Ectodermal cell (in vitro differentiated cells): ENCODE measurements at regions not wholly inside any gene's neighbourhood (a gene's known extent, or its start where the extent isn't known, plus 50 kb on each side); places are given as distances from the start of the nearest gene placed in this dataset.

Experiments used
- H3K27ac ChIP-seq: 2 replicates; pipeline ENCODE4 v1.7.0; 2013; ENCODE audit warnings: mild to moderate bottlenecking, low read depth, low read length; ENCODE audit not compliant: insufficient read depth, poor library complexity, severe bottlenecking
- H3K27me3 ChIP-seq: 2 replicates; pipeline ENCODE4 v1.7.0; 2013; ENCODE audit warnings: mild to moderate bottlenecking, low read length; ENCODE audit not compliant: insufficient read depth, control insufficient read depth, poor library complexity, severe bottlenecking
- H3K36me3 ChIP-seq: one replicate; pipeline ENCODE4 v1.7.0; 2013; ENCODE audit warnings: low read length; ENCODE audit not compliant: control insufficient read depth, insufficient read depth
- H3K4me1 ChIP-seq: one replicate; pipeline ENCODE4 v1.7.0; 2013; ENCODE audit warnings: low read length; ENCODE audit not compliant: control insufficient read depth, insufficient read depth
- H3K4me3 ChIP-seq: 2 replicates; pipeline ENCODE4 v1.7.0; 2013; ENCODE audit warnings: low read depth, low read length, control low read depth; ENCODE audit not compliant: insufficient read depth
- H3K9me3 ChIP-seq: 2 replicates; pipeline ENCODE4 v1.7.0; 2013; ENCODE audit warnings: mild to moderate bottlenecking, low read length, moderate library complexity; ENCODE audit not compliant: control insufficient read depth
- WGBS, 2 experiments: methylation state at CpG; one replicate each; pipeline ENCODE4 v1.1.7; 2013; ENCODE audit warnings: missing lambda C conversion rate in 2 of 2; 5-methylcytosine and 5-hydroxymethylcytosine counted together

DNA sequence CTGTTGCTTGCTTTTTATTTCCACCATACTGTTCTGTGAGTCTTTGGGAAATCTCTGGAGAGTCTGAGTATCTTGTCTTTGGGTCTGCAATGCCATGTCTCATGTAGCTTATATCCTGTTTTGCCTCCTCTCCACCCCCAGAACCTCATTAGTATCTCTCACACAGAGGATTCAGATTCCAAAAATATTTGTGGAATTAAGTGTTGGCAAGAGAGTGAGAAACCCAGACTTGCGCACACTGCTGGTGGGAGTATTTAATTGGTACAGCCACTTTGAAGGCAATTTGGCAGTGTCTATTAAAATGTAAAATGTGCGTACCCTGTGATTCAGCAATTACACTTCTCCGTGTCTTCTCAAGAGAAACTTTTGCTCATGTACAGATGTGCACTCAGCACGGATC is 68.6 kb downstream of the ZNF621 start:
- Histone ChIP-seq H3K4me1 (no peaks in the 10 kb centered on the region), H3K36me3 (no peaks in the 10 kb centered on the region), H3K27me3 (no peaks in the 10 kb centered on the region), H3K4me3 (no peak overlapping the region), H3K27ac (no peak overlapping the region), H3K9me3 (no peaks in the 10 kb centered on the region)
- WGBS, 2 experiments = 96 to 100% methylated on average over 4 of the region's 4 CpGs

DNA sequence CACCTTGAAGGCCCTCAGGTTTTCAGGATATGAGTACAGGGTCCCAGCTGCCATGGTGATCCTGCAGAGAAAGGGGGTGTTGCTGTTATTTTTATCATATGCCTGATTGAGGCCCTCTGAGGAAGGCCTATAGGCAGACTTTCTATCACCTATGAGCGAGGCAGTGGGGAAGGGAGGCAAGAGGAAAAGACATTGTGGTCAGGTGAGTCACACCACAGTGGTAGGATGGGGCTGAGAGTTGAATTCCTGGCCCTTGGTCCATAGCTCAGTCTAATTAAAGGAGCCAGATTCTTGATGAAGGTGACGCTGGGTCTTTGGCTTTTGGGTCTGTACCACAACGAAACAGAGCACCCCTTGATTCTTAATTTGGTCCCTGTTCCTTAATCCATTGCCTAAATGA is 72.7 kb downstream of the ZNF621 start:
- 91 to 92% methylated on average over 3 of the region's 3 CpGs for WGBS, 2 experiments
- H3K4me1 ChIP-seq = no peaks in the 10 kb centered on the region
- H3K4me3 ChIP-seq = no peak overlapping the region
- no peaks in the 10 kb centered on the region for H3K9me3 ChIP-seq
- no peaks in the 10 kb centered on the region for H3K27me3 ChIP-seq
- no peak overlapping the region for H3K27ac ChIP-seq
- H3K36me3 ChIP-seq = no peaks in the 10 kb centered on the region

GRCh38 chr3:40598338-40598737 is 73.6 kb downstream of the ZNF621 start:
- no peak overlapping the region for H3K27ac ChIP-seq
- H3K4me3 ChIP-seq = no peak overlapping the region
- no peaks in the 10 kb centered on the region for H3K36me3 ChIP-seq
- H3K27me3 ChIP-seq = no peaks in the 10 kb centered on the region
- H3K9me3 ChIP-seq = no peaks in the 10 kb centered on the region
- H3K4me1 ChIP-seq = no peaks in the 10 kb centered on the region

- Histone ChIP-seq H3K4me1 (no peaks in the 10 kb centered on the region), H3K36me3 (no peaks in the 10 kb centered on the region), H3K4me3 (no peak overlapping the region), H3K9me3 (no peaks in the 10 kb centered on the region), H3K27ac (no peak overlapping the region), H3K27me3 (no peaks in the 10 kb centered on the region)
- WGBS, 2 experiments = 95 to 100% methylated on average over 3 of the region's 3 CpGs
Measured at GRCh38 chr3:40598962-40599361, 74.2 kb downstream of the ZNF621 start.

DNA sequence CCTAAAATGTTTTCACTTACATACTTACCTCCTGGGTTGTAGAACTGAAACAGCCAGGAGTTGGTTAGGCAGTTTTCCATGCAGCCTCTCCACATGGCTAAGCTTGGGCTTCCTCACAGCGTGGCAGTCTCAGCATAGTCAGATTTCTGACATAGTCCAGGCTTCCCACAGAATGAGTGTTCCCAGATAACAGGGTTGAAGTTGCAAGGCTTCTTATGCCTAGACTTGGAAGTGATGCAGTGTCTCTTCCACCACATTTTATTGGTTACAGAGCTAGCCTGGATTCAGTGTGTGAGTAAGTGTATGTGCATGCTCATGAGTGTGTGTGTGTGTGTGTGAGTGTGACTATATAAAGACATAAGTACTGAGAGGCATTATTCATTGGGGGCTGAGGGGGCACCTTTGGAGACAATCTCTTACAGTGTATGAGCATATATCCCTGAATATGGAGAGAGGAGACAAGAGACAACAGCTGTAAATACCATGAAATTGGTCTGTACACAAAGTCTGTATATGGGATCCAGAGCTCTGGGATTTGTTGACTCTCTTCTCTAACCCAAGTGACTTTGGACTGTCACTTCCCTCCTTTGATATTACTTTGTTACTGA is 78.1 kb downstream of the ZNF621 start:
- no peaks in the 10 kb centered on the region for H3K36me3 ChIP-seq
- H3K9me3 ChIP-seq = no peaks in the 10 kb centered on the region
- H3K4me3 ChIP-seq = no peak overlapping the region
- no peaks in the 10 kb centered on the region for H3K4me1 ChIP-seq
- no peaks in the 10 kb centered on the region for H3K27me3 ChIP-seq
- 93 to 97% methylated on average over 1 of the region's 1 CpG for WGBS, 2 experiments
- no peak overlapping the region for H3K27ac ChIP-seq

GRCh38 chr3:40605960-40606359 is 81.2 kb downstream of the ZNF621 start:
- WGBS, 2 experiments = 83 to 100% methylated on average over 1 of the region's 1 CpG
- H3K27me3 ChIP-seq = no peaks in the 10 kb centered on the region
- H3K27ac ChIP-seq = no peak overlapping the region
- H3K9me3 ChIP-seq = no peaks in the 10 kb centered on the region
- H3K36me3 ChIP-seq = no peaks in the 10 kb centered on the region
- no peak overlapping the region for H3K4me3 ChIP-seq
- H3K4me1 ChIP-seq = no peaks in the 10 kb centered on the region

- Histone ChIP-seq H3K9me3 (no peaks in the 10 kb centered on the region), H3K27ac (no peak overlapping the region)
- 94% methylated on average over 2 of the region's 2 CpGs for WGBS, 2 experiments
Measured at GRCh38 chr3:40608091-40608490, 83.3 kb downstream of the ZNF621 start.

GRCh38 chr3:40613306-40613705 is 88.5 kb downstream of the ZNF621 start:
- H3K36me3 ChIP-seq = no peaks in the 10 kb centered on the region
- no peak overlapping the region for H3K4me3 ChIP-seq
- no peak overlapping the region for H3K27ac ChIP-seq
- WGBS, 2 experiments = 91 to 100% methylated on average over 4 to 5 of the region's 5 CpGs
- H3K27me3 ChIP-seq = no peaks in the 10 kb centered on the region
- peaks cover 20% of the 10 kb centered on the region for H3K4me1 ChIP-seq
- H3K9me3 ChIP-seq = no peaks in the 10 kb centered on the region

More at GRCh38 chr3:40608091-40608490, 83.3 kb downstream of the ZNF621 start:
- Histone ChIP-seq H3K4me1 (peaks cover 4% of the 10 kb centered on the region), H3K27me3 (no peaks in the 10 kb centered on the region), H3K36me3 (no peaks in the 10 kb centered on the region), H3K4me3 (no peak overlapping the region)

DNA sequence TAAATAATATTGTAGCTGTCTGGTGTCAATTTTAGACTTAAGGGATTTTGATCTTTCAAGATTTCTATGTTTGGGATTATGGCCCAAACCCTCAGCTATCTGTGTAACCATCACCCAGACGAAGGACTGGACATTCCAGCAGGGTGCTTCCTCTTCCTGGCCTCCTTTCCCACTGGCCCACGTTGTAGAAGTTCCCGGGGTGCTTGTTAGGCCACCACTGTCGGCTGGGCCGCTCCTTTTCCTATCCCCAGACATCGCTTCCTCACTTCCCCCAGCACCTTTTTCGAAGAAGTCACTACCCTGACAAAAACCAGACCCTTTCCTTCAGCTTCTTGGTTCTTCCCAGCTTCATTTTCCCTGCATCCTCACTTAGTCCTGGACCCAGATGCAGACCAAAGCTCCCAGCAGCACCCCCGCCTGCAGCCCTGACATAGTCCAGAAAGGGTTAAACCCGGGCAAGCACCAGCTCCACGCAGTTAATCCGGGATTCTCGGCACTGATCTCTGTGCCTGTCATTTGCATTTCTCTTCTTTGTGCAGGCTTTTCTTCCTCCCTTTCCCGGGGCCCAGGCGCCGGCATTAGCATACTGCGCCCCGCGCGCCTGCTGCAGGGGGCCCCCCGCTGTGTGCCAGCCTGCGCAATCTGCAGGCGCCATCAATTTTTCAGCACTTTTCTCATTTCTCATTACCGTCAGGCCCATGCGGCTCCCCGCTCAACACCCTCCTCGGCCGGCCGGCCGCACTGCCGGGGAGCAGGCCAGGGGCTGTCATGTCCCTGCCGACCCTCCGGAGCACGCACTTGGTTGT is 90.6 kb downstream of the ZNF621 start:
- 9% methylated on average over 33 of the region's 33 CpGs for WGBS, 2 experiments
- Histone ChIP-seq H3K36me3 (no peaks in the 10 kb centered on the region), H3K9me3 (no peaks in the 10 kb centered on the region), H3K27me3 (no peaks in the 10 kb centered on the region), H3K27ac (peak overlapping the region; percentile 19), H3K4me1 (peaks cover 20% of the 10 kb centered on the region), H3K4me3 (peak overlapping the region; percentile 31)

DNA sequence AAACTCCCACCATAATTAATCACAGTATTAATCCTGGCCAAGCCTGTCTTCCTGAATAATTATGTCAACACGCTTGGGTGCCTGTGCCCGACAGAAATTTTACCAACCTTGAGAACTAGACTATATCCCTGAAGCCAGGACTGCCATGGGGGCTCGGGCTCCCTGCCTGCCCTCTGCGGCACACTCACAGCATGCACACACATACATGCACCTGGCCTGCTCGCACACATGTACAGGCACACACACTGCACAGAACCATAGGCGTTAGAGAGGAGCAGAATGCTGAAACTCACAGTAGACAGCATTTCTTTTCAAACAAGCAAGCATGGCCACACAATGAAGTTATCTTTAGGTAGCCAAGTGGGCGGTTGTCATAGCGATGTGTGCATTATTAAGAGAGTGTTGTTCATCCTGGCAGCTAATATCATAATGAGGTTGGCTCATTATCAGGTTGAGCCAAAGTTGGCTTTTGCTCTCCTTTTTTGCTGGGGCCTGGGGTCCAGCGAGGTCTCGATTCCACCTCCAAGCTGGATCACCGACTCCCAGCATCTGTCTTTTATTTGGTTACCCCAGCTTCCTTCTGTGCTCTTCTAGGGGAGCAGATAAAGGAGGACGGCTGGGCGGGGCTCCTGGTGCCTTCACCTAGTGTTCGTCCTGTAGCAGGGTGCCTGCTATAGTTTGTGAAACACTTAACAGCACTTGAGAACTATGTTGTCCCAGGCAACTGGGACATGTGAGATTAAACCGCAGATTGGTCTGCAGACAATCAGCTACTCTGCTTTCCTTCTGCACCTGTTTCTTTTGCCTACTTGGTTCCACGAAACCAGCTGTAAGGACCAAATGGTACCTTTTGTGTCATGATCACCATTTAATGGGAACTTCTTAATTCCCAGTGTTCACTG is 91.4 kb downstream of the ZNF621 start:
- WGBS, 2 experiments = 60 to 67% methylated on average over 16 of the region's 16 CpGs
- Histone ChIP-seq H3K4me1 (peaks cover 20% of the 10 kb centered on the region), H3K4me3 (peak overlapping the region; percentile 31)

More for the DNA sequence above, 91.4 kb downstream of the ZNF621 start:
- Histone ChIP-seq H3K27ac (peak overlapping the region; percentile 19), H3K9me3 (no peaks in the 10 kb centered on the region), H3K36me3 (no peaks in the 10 kb centered on the region), H3K27me3 (no peaks in the 10 kb centered on the region)
